ENCODE measurements at regions not wholly inside any gene's neighbourhood (a gene's known extent, or its start where the extent isn't known, plus 50 kb on each side); places are given as distances from the start of the nearest gene placed in this dataset.
"Not testable (repeated sequence)": the region's sequence is repeated elsewhere in the genome, so short reads cannot be mapped to it uniquely, and the experiment has no call there.

DNA sequence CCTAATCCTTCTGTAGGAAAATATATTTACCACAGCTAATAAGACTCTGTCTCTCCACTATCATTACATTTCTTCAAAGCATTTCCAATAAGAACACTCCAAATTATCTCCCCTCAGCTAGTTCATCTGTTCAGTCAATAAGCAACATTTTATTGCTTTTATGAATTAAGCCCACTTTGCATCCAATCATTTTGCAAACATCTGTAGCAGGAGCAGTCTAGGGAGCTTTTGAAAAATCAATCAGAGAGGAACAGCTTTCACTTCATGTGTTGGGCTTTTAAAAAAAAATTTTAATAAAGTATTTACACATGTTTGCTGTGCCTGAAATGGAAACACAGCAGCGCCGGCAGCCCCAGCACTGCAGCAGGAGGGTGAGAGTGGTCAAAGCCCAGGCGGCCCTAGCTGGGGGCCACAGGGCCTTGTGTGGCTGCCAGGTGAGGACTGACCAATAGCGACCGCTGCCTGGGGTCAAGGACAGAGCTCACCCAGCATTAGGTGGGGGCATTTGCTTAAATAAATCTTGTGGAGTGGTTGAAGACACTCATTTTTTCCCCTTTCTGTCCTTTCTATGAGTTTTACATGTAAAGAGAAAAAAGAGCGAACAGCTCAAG lies 250.7 kb downstream of the RNF144A start:
- H3K4me3 Mint-ChIP-seq (ENCODE audit: unreplicated experiment): no peak overlapping the region
- BruUV-seq (replicated peaks): no TSS peak
- H3K4me1 Mint-ChIP-seq (ENCODE audit: low read depth, unreplicated experiment): no peaks in the 10 kb centered on the region
- no peaks in the 10 kb centered on the region for H3K36me3 Mint-ChIP-seq (ENCODE audit: insufficient read depth, unreplicated experiment)
- TF ChIP-seq, protein P1, sequence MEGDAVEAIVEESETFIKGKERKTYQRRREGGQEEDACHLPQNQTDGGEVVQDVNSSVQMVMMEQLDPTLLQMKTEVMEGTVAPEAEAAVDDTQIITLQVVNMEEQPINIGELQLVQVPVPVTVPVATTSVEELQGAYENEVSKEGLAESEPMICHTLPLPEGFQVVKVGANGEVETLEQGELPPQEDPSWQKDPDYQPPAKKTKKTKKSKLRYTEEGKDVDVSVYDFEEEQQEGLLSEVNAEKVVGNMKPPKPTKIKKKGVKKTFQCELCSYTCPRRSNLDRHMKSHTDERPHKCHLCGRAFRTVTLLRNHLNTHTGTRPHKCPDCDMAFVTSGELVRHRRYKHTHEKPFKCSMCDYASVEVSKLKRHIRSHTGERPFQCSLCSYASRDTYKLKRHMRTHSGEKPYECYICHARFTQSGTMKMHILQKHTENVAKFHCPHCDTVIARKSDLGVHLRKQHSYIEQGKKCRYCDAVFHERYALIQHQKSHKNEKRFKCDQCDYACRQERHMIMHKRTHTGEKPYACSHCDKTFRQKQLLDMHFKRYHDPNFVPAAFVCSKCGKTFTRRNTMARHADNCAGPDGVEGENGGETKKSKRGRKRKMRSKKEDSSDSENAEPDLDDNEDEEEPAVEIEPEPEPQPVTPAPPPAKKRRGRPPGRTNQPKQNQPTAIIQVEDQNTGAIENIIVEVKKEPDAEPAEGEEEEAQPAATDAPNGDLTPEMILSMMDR (IDR thresholded peaks at IDR 0.05; ENCODE audit: insufficient read depth in 1 of 2, low read depth in 1 of 2, low read length in 1 of 2, severe bottlenecking in 1 of 2, unreplicated experiment in 1 of 2): no peak
- peaks cover 33% of the 10 kb centered on the region for H3K27me3 Mint-ChIP-seq (ENCODE audit: insufficient read depth, unreplicated experiment)
- Histone ChIP-seq H3K4me3 (ENCODE audit: low read depth, low read length) (no peak overlapping the region), H3K36me3 (ENCODE audit: control insufficient read depth, insufficient read depth, low read length) (no peaks in the 10 kb centered on the region), H3K4me1 (no peaks in the 10 kb centered on the region), H3K9me3 (no peaks in the 10 kb centered on the region), H3K27me3 (replicated peaks; ENCODE audit: control insufficient read depth, insufficient read depth, low read length) (no peaks in the 10 kb centered on the region; the same call in 1 of the 2 replicates)
- H3K27ac Mint-ChIP-seq (ENCODE audit: unreplicated experiment): no peak overlapping the region
- no peak for DNase-seq
- ChIA-PET POLR2A (no interaction called here), CTCF (no interaction called here)
- intact Hi-C loops (cut with micrococcal nuclease; ENCODE audit: unreplicated experiment): no loop called here
- no peaks in the 10 kb centered on the region for H3K9me3 Mint-ChIP-seq (ENCODE audit: unreplicated experiment)

DNA sequence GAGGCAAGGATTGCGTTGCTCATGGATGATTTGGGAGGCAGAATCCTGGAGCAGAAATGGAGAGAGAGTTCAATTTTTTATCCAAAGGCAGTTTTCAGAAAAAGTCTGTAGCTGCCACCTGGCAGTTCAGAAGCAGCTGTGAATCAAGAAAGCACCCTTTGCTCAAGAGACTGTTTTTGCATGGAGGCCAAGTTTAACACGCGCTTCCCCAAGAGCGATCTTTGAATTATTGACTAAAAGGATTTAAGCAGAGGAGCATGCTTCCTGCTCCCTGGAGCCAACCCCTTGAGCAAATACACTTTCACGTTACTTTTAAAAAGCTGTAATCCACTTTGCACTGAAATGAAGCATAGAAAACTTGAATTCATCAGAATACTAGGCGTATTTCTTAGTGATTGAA lies 252.4 kb downstream of the RNF144A start:
- CTCF ChIA-PET: no interaction called here
- Mint-ChIP-seq H3K4me1 (ENCODE audit: low read depth, unreplicated experiment) (no peaks in the 10 kb centered on the region), H3K27ac (ENCODE audit: unreplicated experiment) (no peak overlapping the region), H3K9me3 (ENCODE audit: unreplicated experiment) (peaks cover 2% of the 10 kb centered on the region), H3K27me3 (ENCODE audit: insufficient read depth, unreplicated experiment) (peaks cover 33% of the 10 kb centered on the region), H3K4me3 (ENCODE audit: unreplicated experiment) (no peak overlapping the region), H3K36me3 (ENCODE audit: insufficient read depth, unreplicated experiment) (no peaks in the 10 kb centered on the region)
- Histone ChIP-seq H3K4me3 (ENCODE audit: low read depth, low read length) (no peak overlapping the region), H3K27me3 (replicated peaks; ENCODE audit: control insufficient read depth, insufficient read depth, low read length) (no peaks in the 10 kb centered on the region; the same call in 1 of the 2 replicates), H3K9me3 (no peaks in the 10 kb centered on the region), H3K4me1 (no peaks in the 10 kb centered on the region), H3K36me3 (ENCODE audit: control insufficient read depth, insufficient read depth, low read length) (no peaks in the 10 kb centered on the region)
- DNase-seq: no peak
- intact Hi-C loops (cut with micrococcal nuclease; ENCODE audit: unreplicated experiment): no loop called here
- TF ChIP-seq, protein P1 (IDR thresholded peaks at IDR 0.05; ENCODE audit: insufficient read depth in 1 of 2, low read depth in 1 of 2, low read length in 1 of 2, severe bottlenecking in 1 of 2, unreplicated experiment in 1 of 2): no peak
- BruUV-seq (replicated peaks): no TSS peak
- POLR2A ChIA-PET: interaction anchor here (0.6 kb wide), 1 partner anchor 11 kb away, joined by 3 read pairs; no protein-coding TSS in a partner anchor

DNA sequence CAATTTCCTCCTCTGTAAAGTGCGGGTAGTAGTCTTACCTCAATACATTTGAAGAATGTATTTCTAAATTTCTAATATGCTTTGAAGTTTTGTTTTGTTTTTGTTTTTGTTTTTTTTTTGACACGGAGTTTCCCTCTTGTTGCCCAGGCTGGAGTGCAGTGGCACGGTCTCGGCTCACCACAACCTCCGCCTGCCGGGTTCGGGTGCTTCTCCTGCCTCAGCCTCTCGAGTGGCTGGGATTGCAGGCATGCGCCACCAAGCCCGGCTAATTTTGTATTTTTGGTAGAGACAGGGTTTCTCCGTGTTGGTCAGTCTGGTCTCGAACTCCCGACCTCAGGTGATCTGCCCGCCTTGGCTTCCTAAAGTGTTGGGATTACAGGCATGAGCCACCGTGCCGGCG lies 261.8 kb downstream of the RNF144A start:
- BruUV-seq (replicated peaks); H3K27ac Mint-ChIP-seq (ENCODE audit: unreplicated experiment); H3K27me3 Mint-ChIP-seq (ENCODE audit: insufficient read depth, unreplicated experiment); POLR2A ChIA-PET; CTCF ChIA-PET; H3K36me3 ChIP-seq (ENCODE audit: control insufficient read depth, insufficient read depth, low read length); H3K9me3 ChIP-seq; H3K4me1 ChIP-seq; H3K36me3 Mint-ChIP-seq (ENCODE audit: insufficient read depth, unreplicated experiment); DNase-seq; H3K4me3 Mint-ChIP-seq (ENCODE audit: unreplicated experiment); H3K4me1 Mint-ChIP-seq (ENCODE audit: low read depth, unreplicated experiment); H3K27me3 ChIP-seq (replicated peaks; ENCODE audit: control insufficient read depth, insufficient read depth, low read length); intact Hi-C loops (cut with micrococcal nuclease; ENCODE audit: unreplicated experiment); H3K4me3 ChIP-seq (ENCODE audit: low read depth, low read length): not testable (repeated sequence)
- H3K9me3 Mint-ChIP-seq (ENCODE audit: unreplicated experiment): peaks cover 10% of the 10 kb centered on the region

Measured in Caco-2 (cell line).